HL-60 (cell line): ENCODE measurements at regions not wholly inside any gene's neighbourhood (a gene's known extent, or its start where the extent isn't known, plus 50 kb on each side); places are given as distances from the start of the nearest gene placed in this dataset.

Experiments used
- POLR2AphosphoS5 ChIP-seq: IDR thresholded peaks from 2 replicates; pipeline ENCODE4 v1.6.1; 2012; ENCODE audit warnings: low read depth
- TF ChIP-seq, protein P1 (sequence below): IDR thresholded peaks from one replicate; pipeline ENCODE4 v1.5.1; 2011; ENCODE audit warnings: low read length, control low read depth, inconsistent platforms; ENCODE audit not compliant: insufficient read depth
- TF ChIP-seq, protein P2 (sequence below): IDR thresholded peaks from 2 replicates; pipeline ENCODE4 v1.6.1; 2012; ENCODE audit warnings: low read depth; ENCODE audit not compliant: insufficient replicate concordance

DNA sequence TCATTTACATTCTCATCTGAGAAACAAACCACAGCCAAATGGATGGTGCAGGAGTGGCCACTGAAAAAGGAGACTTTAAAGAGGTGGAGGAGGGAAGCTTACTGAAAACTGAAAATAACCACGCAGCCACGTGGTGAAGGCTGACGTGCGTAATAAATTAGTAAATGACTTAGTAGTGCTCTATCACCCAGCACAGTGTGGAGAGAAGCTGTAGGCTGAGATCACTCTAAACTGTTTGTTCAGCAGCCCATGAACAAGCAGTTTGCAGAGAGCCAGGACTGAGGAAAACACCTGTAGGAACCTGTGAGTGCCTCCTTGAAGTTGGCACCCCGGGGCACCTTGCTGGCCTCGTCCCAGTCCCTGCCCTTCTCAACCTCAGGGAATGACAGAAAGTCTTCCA is 193.0 kb downstream of the TXNL1 start:
- TF ChIP-seq POLR2AphosphoS5: no peak
- TF ChIP-seq, protein P1, sequence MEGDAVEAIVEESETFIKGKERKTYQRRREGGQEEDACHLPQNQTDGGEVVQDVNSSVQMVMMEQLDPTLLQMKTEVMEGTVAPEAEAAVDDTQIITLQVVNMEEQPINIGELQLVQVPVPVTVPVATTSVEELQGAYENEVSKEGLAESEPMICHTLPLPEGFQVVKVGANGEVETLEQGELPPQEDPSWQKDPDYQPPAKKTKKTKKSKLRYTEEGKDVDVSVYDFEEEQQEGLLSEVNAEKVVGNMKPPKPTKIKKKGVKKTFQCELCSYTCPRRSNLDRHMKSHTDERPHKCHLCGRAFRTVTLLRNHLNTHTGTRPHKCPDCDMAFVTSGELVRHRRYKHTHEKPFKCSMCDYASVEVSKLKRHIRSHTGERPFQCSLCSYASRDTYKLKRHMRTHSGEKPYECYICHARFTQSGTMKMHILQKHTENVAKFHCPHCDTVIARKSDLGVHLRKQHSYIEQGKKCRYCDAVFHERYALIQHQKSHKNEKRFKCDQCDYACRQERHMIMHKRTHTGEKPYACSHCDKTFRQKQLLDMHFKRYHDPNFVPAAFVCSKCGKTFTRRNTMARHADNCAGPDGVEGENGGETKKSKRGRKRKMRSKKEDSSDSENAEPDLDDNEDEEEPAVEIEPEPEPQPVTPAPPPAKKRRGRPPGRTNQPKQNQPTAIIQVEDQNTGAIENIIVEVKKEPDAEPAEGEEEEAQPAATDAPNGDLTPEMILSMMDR: no peak
- TF ChIP-seq, protein P2, sequence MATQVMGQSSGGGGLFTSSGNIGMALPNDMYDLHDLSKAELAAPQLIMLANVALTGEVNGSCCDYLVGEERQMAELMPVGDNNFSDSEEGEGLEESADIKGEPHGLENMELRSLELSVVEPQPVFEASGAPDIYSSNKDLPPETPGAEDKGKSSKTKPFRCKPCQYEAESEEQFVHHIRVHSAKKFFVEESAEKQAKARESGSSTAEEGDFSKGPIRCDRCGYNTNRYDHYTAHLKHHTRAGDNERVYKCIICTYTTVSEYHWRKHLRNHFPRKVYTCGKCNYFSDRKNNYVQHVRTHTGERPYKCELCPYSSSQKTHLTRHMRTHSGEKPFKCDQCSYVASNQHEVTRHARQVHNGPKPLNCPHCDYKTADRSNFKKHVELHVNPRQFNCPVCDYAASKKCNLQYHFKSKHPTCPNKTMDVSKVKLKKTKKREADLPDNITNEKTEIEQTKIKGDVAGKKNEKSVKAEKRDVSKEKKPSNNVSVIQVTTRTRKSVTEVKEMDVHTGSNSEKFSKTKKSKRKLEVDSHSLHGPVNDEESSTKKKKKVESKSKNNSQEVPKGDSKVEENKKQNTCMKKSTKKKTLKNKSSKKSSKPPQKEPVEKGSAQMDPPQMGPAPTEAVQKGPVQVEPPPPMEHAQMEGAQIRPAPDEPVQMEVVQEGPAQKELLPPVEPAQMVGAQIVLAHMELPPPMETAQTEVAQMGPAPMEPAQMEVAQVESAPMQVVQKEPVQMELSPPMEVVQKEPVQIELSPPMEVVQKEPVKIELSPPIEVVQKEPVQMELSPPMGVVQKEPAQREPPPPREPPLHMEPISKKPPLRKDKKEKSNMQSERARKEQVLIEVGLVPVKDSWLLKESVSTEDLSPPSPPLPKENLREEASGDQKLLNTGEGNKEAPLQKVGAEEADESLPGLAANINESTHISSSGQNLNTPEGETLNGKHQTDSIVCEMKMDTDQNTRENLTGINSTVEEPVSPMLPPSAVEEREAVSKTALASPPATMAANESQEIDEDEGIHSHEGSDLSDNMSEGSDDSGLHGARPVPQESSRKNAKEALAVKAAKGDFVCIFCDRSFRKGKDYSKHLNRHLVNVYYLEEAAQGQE: no peak
